GM04504 (cell line): ENCODE measurements at regions not wholly inside any gene's neighbourhood (a gene's known extent, or its start where the extent isn't known, plus 50 kb on each side); places are given as distances from the start of the nearest gene placed in this dataset.
A peak's percentile ranks its signal among the peaks of the same experiment; 100 is the strongest.

Experiments
- DNase-seq: peaks from one replicate; pipeline ENCODE4 v3.0.0-alpha.2; 2012; ENCODE audit warnings: low read depth

GRCh38 chr9:82320566-82320965 lies 332.0 kb downstream of the SPATA31D1 start:
- no peak for DNase-seq

DNA sequence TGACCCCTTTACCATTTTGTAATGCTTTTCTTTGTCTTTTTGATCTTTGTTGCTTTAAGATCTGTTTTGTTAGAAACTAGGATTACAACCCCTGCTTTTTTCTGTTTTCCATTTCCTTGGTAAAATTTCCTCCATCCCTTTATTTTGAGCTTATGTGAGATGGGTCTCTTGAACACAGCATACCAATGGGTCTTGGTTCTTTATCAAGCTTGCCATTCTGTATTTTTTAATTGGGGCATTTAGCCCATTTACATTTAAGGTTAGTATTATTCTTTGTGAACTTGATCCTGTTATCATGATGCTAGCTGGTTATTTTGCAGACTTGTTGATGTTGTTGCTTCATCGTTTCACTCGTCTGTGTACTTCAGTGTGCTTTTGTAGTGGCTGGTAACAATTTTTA lies 337.3 kb downstream of the SPATA31D1 start:
- DNase-seq, result no peak

GRCh38 chr9:82327641-82328040 lies 339.1 kb downstream of the SPATA31D1 start:
- no peak for DNase-seq

DNA sequence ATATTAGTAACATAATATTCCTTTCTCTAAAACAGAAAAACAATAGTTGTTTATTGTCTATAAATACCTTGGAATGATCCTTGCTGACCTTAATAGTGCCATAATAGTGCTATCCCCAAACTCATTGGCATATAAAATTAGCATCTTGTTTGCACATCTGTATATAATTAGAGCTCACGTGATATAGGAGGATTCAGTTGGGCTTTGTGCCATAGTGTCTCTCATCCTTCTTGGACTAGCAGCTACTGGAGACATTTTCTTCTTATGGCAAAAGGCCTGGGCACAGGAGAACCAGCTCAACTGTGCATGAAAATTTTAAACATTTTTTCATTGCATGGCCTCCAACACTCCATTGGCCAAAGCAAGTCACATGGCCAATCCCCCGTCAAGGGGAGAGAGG lies 342.5 kb downstream of the SPATA31D1 start:
- DNase-seq, result peak; percentile 29

DNA sequence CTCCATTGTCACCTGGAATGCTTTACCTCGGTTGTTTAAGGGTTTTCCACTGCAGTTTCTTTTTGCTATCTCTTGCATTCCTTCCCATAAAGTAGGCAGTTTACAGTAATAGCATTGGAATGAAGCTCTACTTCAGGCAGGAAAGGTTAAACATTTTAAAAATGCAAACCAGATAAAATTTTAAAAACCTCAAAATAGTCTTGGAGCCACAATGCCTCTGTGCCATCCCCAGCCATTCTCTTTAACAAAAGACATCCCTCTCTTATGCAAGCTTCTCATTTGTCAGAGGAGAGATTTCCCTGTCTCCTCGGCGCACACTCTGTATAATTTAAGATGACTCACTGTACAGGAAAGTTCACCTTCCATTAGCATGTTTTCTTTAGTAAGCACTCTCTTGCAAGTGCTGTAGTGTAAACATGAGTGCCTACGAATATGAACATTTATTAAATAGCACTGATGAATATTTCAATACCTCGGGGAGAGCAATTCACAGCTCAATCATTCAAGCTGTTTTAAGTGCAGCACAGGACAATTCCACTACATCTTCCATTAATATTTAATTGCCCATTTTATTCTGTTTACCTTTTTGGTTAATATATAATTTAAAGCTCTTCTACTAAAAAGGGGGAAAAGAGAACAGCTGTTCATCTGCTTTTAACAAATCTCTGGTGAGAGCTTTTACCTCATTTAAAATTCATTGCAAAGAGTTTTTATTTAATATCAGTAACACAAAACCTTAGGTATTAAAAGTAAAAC lies 343.6 kb downstream of the SPATA31D1 start:
- peak; percentile 50 for DNase-seq

DNA sequence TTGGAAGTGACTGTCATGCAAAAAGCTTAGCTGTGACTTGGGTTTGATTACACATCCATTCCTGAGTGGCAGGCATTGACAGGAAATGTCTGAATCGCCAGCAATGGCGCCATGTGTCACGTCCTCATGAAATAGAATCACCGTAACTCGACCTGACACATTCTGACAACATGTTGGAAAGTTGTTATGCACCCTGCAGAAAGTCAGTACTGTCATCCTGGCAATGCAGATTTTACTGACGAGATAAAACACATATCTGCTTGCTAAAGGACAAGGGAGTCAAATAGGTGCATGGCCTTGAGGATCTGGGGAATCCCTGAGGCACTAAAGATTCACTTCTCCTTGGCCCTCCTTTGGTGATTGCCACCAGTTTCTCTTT lies 344.2 kb downstream of the SPATA31D1 start:
- no peak for DNase-seq

DNA sequence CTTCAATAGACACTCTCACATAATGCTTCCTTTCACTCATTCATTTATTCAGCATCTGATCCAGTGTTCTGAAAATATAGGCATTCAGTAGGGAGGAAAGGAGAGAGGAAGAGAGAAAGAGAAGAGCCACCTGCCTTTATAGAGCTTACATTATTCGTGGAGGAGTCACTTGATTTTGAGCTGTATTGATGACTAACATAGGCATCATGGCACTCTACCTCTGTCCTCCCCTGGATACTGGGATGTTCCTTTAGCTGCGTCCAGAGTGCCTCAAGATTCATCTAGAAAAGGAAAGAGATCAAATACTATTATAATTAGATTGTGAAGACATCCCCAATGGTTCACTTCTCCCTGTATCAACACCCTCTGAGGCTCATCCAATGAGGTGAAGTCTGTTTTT lies 345.1 kb downstream of the SPATA31D1 start:
- no peak for DNase-seq

DNA sequence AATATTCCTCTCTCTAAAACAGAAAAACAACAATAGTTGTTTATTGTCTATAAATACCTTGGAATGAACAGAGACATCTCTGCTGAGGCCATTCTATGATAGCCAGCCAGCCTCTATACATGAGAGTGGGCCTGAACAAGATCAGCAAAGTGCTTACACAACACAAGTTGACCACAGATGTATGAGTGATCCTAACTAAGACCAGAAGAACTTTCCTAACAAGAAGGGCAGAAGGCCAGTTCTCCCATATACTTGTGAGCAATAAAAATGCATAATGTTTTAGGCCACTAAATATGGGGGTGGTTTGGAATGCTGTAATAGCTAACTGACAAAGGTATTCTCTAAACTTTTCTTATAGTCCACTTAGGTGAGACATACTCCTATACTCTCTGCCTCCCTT lies 345.7 kb downstream of the SPATA31D1 start:
- peak; percentile 39 for DNase-seq

- DNase-seq, result no peak
Measured at GRCh38 chr9:82337351-82337750, 348.8 kb downstream of the SPATA31D1 start.

GRCh38 chr9:82342046-82342445 lies 353.5 kb downstream of the SPATA31D1 start:
- no peak for DNase-seq

DNA sequence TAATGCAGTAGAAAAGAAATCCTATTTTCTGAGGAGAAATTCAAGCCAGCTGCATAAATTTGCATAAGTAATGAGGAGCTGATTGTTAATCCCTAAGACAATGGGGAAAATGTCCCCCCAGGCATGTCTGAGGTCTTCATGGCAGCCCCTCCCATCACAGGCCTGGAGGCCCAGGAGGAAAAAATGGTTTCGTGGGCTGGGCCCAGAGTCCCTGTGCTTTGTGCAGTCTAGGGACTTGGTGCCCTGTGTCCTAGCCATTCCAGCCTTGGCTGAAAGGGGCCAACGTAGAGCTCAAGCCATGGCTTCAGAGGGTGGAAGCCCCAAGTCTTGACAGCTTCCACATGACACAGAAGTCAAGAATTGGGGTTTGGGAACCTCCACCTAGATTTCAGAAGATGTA lies 357.5 kb downstream of the SPATA31D1 start:
- no peak for DNase-seq

GRCh38 chr9:82353631-82354278 lies 365.2 kb downstream of the SPATA31D1 start:
- no peak for DNase-seq

DNA sequence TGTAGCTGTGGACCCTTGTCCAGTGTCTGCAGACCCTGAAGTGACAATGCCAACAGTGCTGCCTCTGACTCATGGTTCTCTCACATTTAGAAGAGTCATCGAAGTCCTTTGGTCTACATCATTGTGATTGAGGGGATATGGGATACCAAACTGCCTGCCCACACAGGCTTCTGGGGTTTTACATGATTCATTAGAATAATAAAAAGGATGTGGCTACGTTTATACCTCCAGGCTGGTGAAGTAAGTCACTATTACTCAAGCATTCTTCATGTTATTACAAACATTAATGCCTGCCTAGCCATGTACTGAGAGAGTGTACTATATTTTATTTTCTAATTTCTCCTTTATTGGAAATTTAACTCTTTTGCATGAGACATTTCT lies 365.7 kb downstream of the SPATA31D1 start:
- peak; percentile 37 for DNase-seq

DNA sequence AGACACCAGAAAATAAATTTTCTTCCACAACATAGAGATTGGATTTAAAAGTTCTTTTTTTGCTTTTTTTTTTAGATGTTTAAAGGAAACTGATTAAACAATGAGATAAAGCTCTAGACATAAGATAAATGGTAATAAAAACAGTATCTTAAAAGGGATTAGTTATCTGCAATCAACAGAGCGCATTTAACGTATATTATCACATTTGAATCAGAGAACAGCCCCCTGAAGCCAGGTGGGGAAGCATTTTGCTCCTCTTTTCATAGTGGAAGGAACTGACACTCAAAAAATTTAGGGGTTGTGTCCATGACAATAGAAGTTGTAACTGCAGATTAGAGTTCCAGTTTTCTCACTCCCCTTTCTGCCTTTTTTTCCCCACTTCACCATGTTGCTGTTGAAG lies 367.6 kb downstream of the SPATA31D1 start:
- no peak for DNase-seq

GRCh38 chr9:82356871-82357270 lies 368.3 kb downstream of the SPATA31D1 start:
- DNase-seq, result no peak

- DNase-seq, result no peak
Measured at GRCh38 chr9:82363198-82363597, 374.6 kb downstream of the SPATA31D1 start.

GRCh38 chr9:82363682-82364081 lies 375.1 kb downstream of the SPATA31D1 start:
- no peak for DNase-seq

DNA sequence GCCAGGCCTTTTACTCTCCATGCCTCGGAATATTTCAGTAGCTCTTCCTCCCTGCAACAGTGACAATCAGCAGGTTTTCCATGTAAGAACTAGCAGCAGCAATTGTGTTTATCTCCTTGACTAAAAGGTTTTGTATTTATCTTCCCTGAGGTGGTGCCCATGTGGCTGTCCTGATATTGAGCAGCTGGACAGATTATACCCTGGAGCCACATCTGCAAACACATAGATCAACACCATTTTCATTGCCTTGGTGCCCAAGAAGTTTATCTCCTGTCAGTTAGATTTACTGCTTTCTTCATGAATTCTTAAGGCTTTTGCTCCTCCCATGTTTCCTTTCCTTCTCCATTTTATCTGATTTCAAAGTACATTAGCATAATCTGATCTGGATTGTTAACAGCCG lies 378.4 kb downstream of the SPATA31D1 start:
- no peak for DNase-seq

GRCh38 chr9:82367929-82368328 lies 379.4 kb downstream of the SPATA31D1 start:
- no peak for DNase-seq

DNA sequence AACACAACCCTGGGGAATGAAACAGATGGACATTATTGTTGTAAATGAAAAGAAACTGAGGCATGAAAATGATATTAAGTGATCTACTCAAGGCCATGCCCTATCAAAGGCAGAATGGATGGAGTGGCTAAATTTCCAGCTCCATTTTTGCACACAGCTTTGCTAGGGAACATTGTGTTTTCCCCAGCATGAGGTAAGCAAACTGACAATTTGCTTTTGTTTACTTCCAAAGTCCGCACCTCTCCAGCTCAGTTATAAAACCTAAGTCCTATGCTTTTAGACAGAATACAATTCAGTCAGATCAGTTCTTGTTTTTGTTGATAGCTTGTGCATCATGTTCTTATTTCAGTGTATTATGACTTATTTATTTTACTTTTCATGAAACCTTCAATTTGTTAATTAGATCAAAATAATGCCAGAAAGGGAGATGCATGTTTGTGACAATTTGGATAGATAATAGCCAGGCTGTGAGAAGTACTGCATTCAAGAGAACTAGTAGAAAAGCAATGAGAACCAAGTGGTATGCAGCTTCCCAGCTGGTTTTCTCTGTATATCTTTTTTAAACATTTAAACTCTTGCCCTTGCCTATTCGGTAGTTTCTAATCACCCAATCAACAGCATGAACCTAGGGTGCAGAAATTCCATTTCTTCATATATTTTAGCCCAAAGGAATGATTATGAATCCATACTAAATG lies 380.8 kb downstream of the SPATA31D1 start:
- DNase-seq, result no peak

GRCh38 chr9:82375041-82375440 lies 386.5 kb downstream of the SPATA31D1 start:
- DNase-seq, result no peak

DNA sequence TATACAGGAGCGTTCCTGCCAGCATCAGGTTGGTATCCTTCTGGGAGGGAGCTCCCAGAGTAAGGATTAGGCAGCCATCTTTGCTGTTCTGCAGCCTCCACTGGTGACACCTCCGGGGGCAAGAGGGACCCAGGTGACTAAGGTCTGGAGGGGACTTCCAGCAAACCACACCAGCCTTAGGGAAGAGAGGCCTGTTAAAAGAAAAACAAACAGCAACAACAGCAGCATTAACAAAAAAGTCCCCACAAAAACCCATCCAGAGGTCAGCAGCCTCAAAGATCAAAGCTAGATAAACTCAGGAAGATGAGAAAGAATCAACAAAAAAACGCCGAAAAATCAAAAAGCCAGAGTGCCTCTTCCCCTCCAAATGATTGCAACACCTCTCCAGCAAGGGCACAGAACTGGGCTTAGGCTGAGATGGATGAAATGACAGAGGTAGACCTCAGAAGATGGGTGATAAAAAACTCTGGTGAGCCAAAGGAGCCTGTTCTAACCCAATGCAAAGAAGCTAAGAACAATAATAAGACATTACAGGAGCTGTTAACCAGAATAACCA lies 388.2 kb downstream of the SPATA31D1 start:
- DNase-seq, result no peak
